Activated T-cell treated with anti-CD3 and anti-CD28 coated beads, Interleukin-2, amount 50 U/mL, for 72 hours (primary cell): ENCODE measurements at regions not wholly inside any gene's neighbourhood (a gene's known extent, or its start where the extent isn't known, plus 50 kb on each side); places are given as distances from the start of the nearest gene placed in this dataset.
"Not testable (repeated sequence)": the region's sequence is repeated elsewhere in the genome, so short reads cannot be mapped to it uniquely, and the experiment has no call there.

Source experiments
- ATAC-seq, 2 donors: fragments of 150-1000 bp; cut with Tn5 transposase; replicated peaks in 1 of 2; 2 replicates each; pipeline ENCODE4 v1.10.0; 2021; ENCODE audit warnings: moderate library complexity in 2 of 2, mild to moderate bottlenecking in 1 of 2
- DNase-seq, 2 donors: peaks; one replicate each; pipeline ENCODE4 v3.0.0; 2021 to 2022; ENCODE audit warnings: mixed read lengths in 1 of 2
- H3K27ac Mint-ChIP-seq: one replicate; pipeline ENCODE4 v1.8.0; 2022; ENCODE audit warnings: mild to moderate bottlenecking, moderate library complexity, mixed read lengths
- H3K27me3 Mint-ChIP-seq: one replicate; pipeline ENCODE4 v1.8.0; 2022; ENCODE audit warnings: low read depth, mixed read lengths
- H3K36me3 Mint-ChIP-seq, 2 donors: one replicate each; pipeline ENCODE4 v1.8.0; 2022; ENCODE audit warnings: mixed read lengths in 2 of 2, mild to moderate bottlenecking in 1 of 2; ENCODE audit not compliant: insufficient read depth in 2 of 2
- H3K4me1 Mint-ChIP-seq: one replicate; pipeline ENCODE4 v1.8.0; 2022; ENCODE audit warnings: low read depth, mixed read lengths
- H3K4me3 Mint-ChIP-seq, 2 donors: one replicate each; pipeline ENCODE4 v1.8.0; 2022; ENCODE audit warnings: mild to moderate bottlenecking in 2 of 2, mixed read lengths in 2 of 2, moderate library complexity in 2 of 2
- H3K9me3 Mint-ChIP-seq, 2 donors: one replicate each; pipeline ENCODE4 v1.8.0; 2022; ENCODE audit warnings: mixed read lengths in 2 of 2

GRCh38 chr5:112546946-112547592, 128.0 kb upstream of the EPB41L4A start:
- Mint-ChIP-seq H3K4me3 (no peak overlapping the region), H3K27ac (no peak overlapping the region), H3K4me1 (no peaks in the 10 kb centered on the region), H3K27me3 (peaks cover 7% of the 10 kb centered on the region), H3K36me3 (no peaks in the 10 kb centered on the region), H3K9me3 (peaks cover 1 to 2% of the 10 kb centered on the region in 2 donors)
- ATAC-seq (no peak), DNase-seq (no peak)

- ATAC-seq (peak; percentile 51 to 67), DNase-seq (no peak)
- Mint-ChIP-seq H3K4me3 (no peak overlapping the region), H3K36me3 (no peaks in the 10 kb centered on the region), H3K27ac (no peak overlapping the region), H3K9me3 (peaks cover 1 to 2% of the 10 kb centered on the region in 2 donors), H3K4me1 (no peaks in the 10 kb centered on the region), H3K27me3 (no peaks in the 10 kb centered on the region)
Measured at GRCh38 chr5:112548246-112548881, 129.3 kb upstream of the EPB41L4A start.

GRCh38 chr5:112549127-112549526, 130.1 kb upstream of the EPB41L4A start:
- ATAC-seq (no peak), DNase-seq (no peak)
- no peaks in the 10 kb centered on the region for H3K4me1 Mint-ChIP-seq
- H3K9me3 Mint-ChIP-seq: peaks cover 0 to 2% of the 10 kb centered on the region in 2 donors
- H3K36me3 Mint-ChIP-seq: no peaks in the 10 kb centered on the region
- no peaks in the 10 kb centered on the region for H3K27me3 Mint-ChIP-seq
- H3K27ac Mint-ChIP-seq: no peak overlapping the region
- H3K4me3 Mint-ChIP-seq: no peak overlapping the region

- Mint-ChIP-seq H3K27ac (no peak overlapping the region), H3K36me3 (no peaks in the 10 kb centered on the region), H3K4me3 (no peak overlapping the region), H3K9me3 (no peaks in the 10 kb centered on the region), H3K4me1 (no peaks in the 10 kb centered on the region), H3K27me3 (no peaks in the 10 kb centered on the region)
- DNase-seq (no peak), ATAC-seq (no peak)
Measured at GRCh38 chr5:112549605-112550166, 130.6 kb upstream of the EPB41L4A start.

- H3K36me3 Mint-ChIP-seq: no peaks in the 10 kb centered on the region
- no peaks in the 10 kb centered on the region for H3K9me3 Mint-ChIP-seq
- ATAC-seq (peak; percentile 49 to 53), DNase-seq (peak; percentile 18 to 29)
- no peak overlapping the region for H3K4me3 Mint-ChIP-seq
- H3K27me3 Mint-ChIP-seq: no peaks in the 10 kb centered on the region
- no peaks in the 10 kb centered on the region for H3K4me1 Mint-ChIP-seq
- no peak overlapping the region for H3K27ac Mint-ChIP-seq
Measured at GRCh38 chr5:112551419-112552032, 132.4 kb upstream of the EPB41L4A start.

GRCh38 chr5:112552216-112552615, 133.1 kb upstream of the EPB41L4A start:
- no peak for ATAC-seq
- Mint-ChIP-seq H3K4me3 (no peak overlapping the region), H3K4me1 (no peaks in the 10 kb centered on the region), H3K9me3 (no peaks in the 10 kb centered on the region), H3K27ac (no peak overlapping the region), H3K27me3 (no peaks in the 10 kb centered on the region), H3K36me3 (no peaks in the 10 kb centered on the region)
- DNase-seq: no peak

GRCh38 chr5:112552791-112553190, 133.7 kb upstream of the EPB41L4A start:
- peak in 1 of 2 donors; percentile 75 for ATAC-seq
- Mint-ChIP-seq H3K27ac (no peak overlapping the region), H3K4me1 (no peaks in the 10 kb centered on the region), H3K4me3 (no peak overlapping the region), H3K36me3 (no peaks in the 10 kb centered on the region), H3K9me3 (no peaks in the 10 kb centered on the region), H3K27me3 (no peaks in the 10 kb centered on the region)
- DNase-seq: no peak

- H3K27ac Mint-ChIP-seq: no peak overlapping the region
- DNase-seq: no peak
- H3K36me3 Mint-ChIP-seq: no peaks in the 10 kb centered on the region
- H3K9me3 Mint-ChIP-seq: no peaks in the 10 kb centered on the region
- no peak for ATAC-seq
- no peaks in the 10 kb centered on the region for H3K4me1 Mint-ChIP-seq
- no peaks in the 10 kb centered on the region for H3K27me3 Mint-ChIP-seq
- H3K4me3 Mint-ChIP-seq: no peak overlapping the region
Measured at GRCh38 chr5:112554101-112554977, 135.3 kb upstream of the EPB41L4A start.

- Mint-ChIP-seq H3K27me3 (no peaks in the 10 kb centered on the region), H3K4me1 (no peaks in the 10 kb centered on the region), H3K4me3 (no peak overlapping the region), H3K27ac (no peak overlapping the region), H3K36me3 (no peaks in the 10 kb centered on the region), H3K9me3 (no peaks in the 10 kb centered on the region)
- ATAC-seq (no peak), DNase-seq (no peak)
Measured at GRCh38 chr5:112555197-112555596, 136.1 kb upstream of the EPB41L4A start.

- H3K27ac Mint-ChIP-seq: no peak overlapping the region
- H3K9me3 Mint-ChIP-seq: no peaks in the 10 kb centered on the region
- no peaks in the 10 kb centered on the region for H3K36me3 Mint-ChIP-seq
- H3K4me3 Mint-ChIP-seq: no peak overlapping the region
- no peak for ATAC-seq
- H3K4me1 Mint-ChIP-seq: no peaks in the 10 kb centered on the region
- H3K27me3 Mint-ChIP-seq: no peaks in the 10 kb centered on the region
- no peak for DNase-seq
Measured at GRCh38 chr5:112555691-112556090, 136.6 kb upstream of the EPB41L4A start.

- H3K36me3 Mint-ChIP-seq, H3K27ac Mint-ChIP-seq, H3K4me1 Mint-ChIP-seq, DNase-seq, H3K4me3 Mint-ChIP-seq, H3K27me3 Mint-ChIP-seq, ATAC-seq: not testable (repeated sequence)
- peaks cover 9 to 10% of the 10 kb centered on the region in 2 donors for H3K9me3 Mint-ChIP-seq
Measured at GRCh38 chr5:112559501-112559900, 140.4 kb upstream of the EPB41L4A start.

- no peak overlapping the region for H3K27ac Mint-ChIP-seq
- ATAC-seq: no peak
- no peaks in the 10 kb centered on the region for H3K27me3 Mint-ChIP-seq
- no peaks in the 10 kb centered on the region for H3K4me1 Mint-ChIP-seq
- no peak overlapping the region for H3K4me3 Mint-ChIP-seq
- DNase-seq: no peak
- H3K36me3 Mint-ChIP-seq: peaks cover 7 to 9% of the 10 kb centered on the region in 2 donors
- H3K9me3 Mint-ChIP-seq: peaks cover 11 to 17% of the 10 kb centered on the region in 2 donors
Measured at GRCh38 chr5:112560371-112560770, 141.3 kb upstream of the EPB41L4A start.
